ENCODE measurements at regions not wholly inside any gene's neighbourhood (a gene's known extent, or its start where the extent isn't known, plus 50 kb on each side); places are given as distances from the start of the nearest gene placed in this dataset.

DNA sequence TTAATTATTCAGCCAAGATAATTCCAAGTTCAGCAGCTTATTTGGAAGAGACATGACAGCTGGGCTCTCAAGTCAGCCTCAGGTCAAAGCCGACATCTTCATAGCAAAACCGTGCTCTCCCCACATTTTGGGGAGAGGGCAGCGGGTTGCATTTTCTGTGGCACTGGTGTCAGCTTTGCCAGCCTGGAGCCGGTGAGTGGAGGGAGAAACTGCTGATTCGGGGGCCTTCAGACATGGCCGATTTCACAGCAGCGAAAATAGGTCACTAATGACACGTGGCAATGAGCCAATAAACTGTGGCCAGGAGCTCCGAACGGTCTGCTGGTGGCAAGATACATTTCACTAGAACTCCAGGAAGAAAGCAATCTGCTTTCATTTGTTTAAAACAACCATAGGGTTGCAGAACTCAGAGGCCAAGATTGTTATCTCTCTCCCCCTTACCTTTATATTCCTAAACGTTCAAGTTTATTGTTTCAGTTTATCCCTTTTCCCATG lies 173.2 kb downstream of the CAND1 start:
- TF ChIP-seq POLR2A (IDR thresholded peaks at IDR 0.05; ENCODE audit: borderline replicate concordance, extremely low read depth, insufficient read depth, insufficient read length) (no peak), YY1 (IDR thresholded peaks at IDR 0.05; ENCODE audit: extremely low read depth, insufficient replicate concordance, low read depth, low read length) (no peak), SP1 (IDR thresholded peaks at IDR 0.05; ENCODE audit: low read depth) (no peak), RAD21 (IDR thresholded peaks at IDR 0.05; ENCODE audit: low read depth) (no peak)
- TF ChIP-seq, protein P1, sequence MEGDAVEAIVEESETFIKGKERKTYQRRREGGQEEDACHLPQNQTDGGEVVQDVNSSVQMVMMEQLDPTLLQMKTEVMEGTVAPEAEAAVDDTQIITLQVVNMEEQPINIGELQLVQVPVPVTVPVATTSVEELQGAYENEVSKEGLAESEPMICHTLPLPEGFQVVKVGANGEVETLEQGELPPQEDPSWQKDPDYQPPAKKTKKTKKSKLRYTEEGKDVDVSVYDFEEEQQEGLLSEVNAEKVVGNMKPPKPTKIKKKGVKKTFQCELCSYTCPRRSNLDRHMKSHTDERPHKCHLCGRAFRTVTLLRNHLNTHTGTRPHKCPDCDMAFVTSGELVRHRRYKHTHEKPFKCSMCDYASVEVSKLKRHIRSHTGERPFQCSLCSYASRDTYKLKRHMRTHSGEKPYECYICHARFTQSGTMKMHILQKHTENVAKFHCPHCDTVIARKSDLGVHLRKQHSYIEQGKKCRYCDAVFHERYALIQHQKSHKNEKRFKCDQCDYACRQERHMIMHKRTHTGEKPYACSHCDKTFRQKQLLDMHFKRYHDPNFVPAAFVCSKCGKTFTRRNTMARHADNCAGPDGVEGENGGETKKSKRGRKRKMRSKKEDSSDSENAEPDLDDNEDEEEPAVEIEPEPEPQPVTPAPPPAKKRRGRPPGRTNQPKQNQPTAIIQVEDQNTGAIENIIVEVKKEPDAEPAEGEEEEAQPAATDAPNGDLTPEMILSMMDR (IDR thresholded peaks at IDR 0.05 in 2 of 3, conservative IDR thresholded peaks at IDR 0.05 in 1 of 3; ENCODE audit: borderline replicate concordance in 1 of 3, insufficient read depth in 1 of 3, low read depth in 2 of 3, low read length in 2 of 3): no peak
- TF ChIP-seq, protein P2, sequence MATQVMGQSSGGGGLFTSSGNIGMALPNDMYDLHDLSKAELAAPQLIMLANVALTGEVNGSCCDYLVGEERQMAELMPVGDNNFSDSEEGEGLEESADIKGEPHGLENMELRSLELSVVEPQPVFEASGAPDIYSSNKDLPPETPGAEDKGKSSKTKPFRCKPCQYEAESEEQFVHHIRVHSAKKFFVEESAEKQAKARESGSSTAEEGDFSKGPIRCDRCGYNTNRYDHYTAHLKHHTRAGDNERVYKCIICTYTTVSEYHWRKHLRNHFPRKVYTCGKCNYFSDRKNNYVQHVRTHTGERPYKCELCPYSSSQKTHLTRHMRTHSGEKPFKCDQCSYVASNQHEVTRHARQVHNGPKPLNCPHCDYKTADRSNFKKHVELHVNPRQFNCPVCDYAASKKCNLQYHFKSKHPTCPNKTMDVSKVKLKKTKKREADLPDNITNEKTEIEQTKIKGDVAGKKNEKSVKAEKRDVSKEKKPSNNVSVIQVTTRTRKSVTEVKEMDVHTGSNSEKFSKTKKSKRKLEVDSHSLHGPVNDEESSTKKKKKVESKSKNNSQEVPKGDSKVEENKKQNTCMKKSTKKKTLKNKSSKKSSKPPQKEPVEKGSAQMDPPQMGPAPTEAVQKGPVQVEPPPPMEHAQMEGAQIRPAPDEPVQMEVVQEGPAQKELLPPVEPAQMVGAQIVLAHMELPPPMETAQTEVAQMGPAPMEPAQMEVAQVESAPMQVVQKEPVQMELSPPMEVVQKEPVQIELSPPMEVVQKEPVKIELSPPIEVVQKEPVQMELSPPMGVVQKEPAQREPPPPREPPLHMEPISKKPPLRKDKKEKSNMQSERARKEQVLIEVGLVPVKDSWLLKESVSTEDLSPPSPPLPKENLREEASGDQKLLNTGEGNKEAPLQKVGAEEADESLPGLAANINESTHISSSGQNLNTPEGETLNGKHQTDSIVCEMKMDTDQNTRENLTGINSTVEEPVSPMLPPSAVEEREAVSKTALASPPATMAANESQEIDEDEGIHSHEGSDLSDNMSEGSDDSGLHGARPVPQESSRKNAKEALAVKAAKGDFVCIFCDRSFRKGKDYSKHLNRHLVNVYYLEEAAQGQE (IDR thresholded peaks at IDR 0.05; ENCODE audit: low read depth): no peak
